ENCODE measurements at regions not wholly inside any gene's neighbourhood (a gene's known extent, or its start where the extent isn't known, plus 50 kb on each side); places are given as distances from the start of the nearest gene placed in this dataset.

GRCh38 chr11:95365348-95365747 lies 134.3 kb upstream of the SESN3 start:
- peaks cover 19% of the 10 kb centered on the region for H3K27me3 ChIP-seq (ENCODE audit: control insufficient read depth, insufficient read depth, low read length)
- no peak overlapping the region for H4K8ac ChIP-seq (ENCODE audit: low read depth in 2 of 2, low read length in 2 of 2)
- CTCF ChIA-PET: no interaction called here
- H3K4me1 ChIP-seq (ENCODE audit: control insufficient read depth, insufficient read depth, low read length): no peaks in the 10 kb centered on the region; the same call in 1 of the 2 replicates
- no peak overlapping the region for H2BK120ac ChIP-seq (ENCODE audit: low read depth, low read length)
- POLR2A ChIA-PET (ENCODE audit: unreplicated experiment): no interaction called here
- H2AK5ac ChIP-seq (ENCODE audit: low read depth, low read length): no peak overlapping the region
- BruUV-seq (replicated peaks): no TSS peak
- H3K23ac ChIP-seq (ENCODE audit: low read depth, low read length): no peak overlapping the region
- H3K9me3 ChIP-seq (ENCODE audit: control insufficient read depth, insufficient read depth, low read length): no peaks in the 10 kb centered on the region
- H3K18ac ChIP-seq (ENCODE audit: low read depth, low read length): no peak overlapping the region
- dilution Hi-C loops (cut with HindIII; ENCODE audit: low sequenced_read_pairs, unreplicated experiment): no loop called here
- H3K36me3 ChIP-seq (ENCODE audit: control insufficient read depth, insufficient read depth, low read length): no peaks in the 10 kb centered on the region
- in situ Hi-C loops (cut with MboI; ENCODE audit: low sequenced_read_pairs): no loop called here
- H2AK9ac ChIP-seq (replicated peaks; ENCODE audit: low read depth, low read length, poor library complexity): no peak overlapping the region
- 75% methylated on average over 1 of the region's 3 CpGs; no CpG with 5 or more reads in 1 of the 2 experiments for WGBS, 2 experiments (ENCODE audit: extremely low coverage in 2 of 2, insufficient read length in 1 of 2)
- TF ChIP-seq CTCF (conservative IDR thresholded peaks at IDR 0.05; ENCODE audit: low read depth, low read length) (no peak), POLR2A (IDR thresholded peaks at IDR 0.05; ENCODE audit: low read depth, low read length) (no peak), RAD21 (IDR thresholded peaks at IDR 0.05; ENCODE audit: low read length) (no peak), FOS (IDR thresholded peaks at IDR 0.05; ENCODE audit: low read depth, low read length) (no peak)
- no peak overlapping the region for H2BK15ac ChIP-seq (ENCODE audit: low read depth, low read length)
- no peak overlapping the region for H3K4me3 ChIP-seq (ENCODE audit: insufficient read depth, low read depth, low read length)
- no peak overlapping the region for H4K91ac ChIP-seq (ENCODE audit: insufficient read depth, low read depth, low read length)
- no peak overlapping the region for H4K5ac ChIP-seq (ENCODE audit: low read depth, low read length)
- ATAC-seq (ENCODE audit: low read depth) (no peak), DNase-seq (no peak)
- H3K4me2 ChIP-seq (ENCODE audit: low read depth, low read length): no peak overlapping the region
- no peak overlapping the region for H3K14ac ChIP-seq (replicated peaks; ENCODE audit: low read depth, low read length)
- intact Hi-C loops (cut with micrococcal nuclease): no loop called here
- no peak overlapping the region for H2BK20ac ChIP-seq (ENCODE audit: low read depth, low read length)
- no peak overlapping the region for H3K27ac ChIP-seq (ENCODE audit: insufficient read depth, low read length)
- H2BK5ac ChIP-seq (ENCODE audit: low read depth, low read length, poor library complexity, severe bottlenecking): no peak overlapping the region
- H3K56ac ChIP-seq (ENCODE audit: extremely low read depth, insufficient read depth, low read length): no peak overlapping the region
- H3K9ac ChIP-seq (ENCODE audit: low read depth, low read length): no peak overlapping the region
- no peaks in the 10 kb centered on the region for H3K9me1 ChIP-seq (ENCODE audit: insufficient read depth, low read length)
- no peak overlapping the region for H3K4ac ChIP-seq (ENCODE audit: low read depth, low read length)
- no peaks in the 10 kb centered on the region for H4K20me1 ChIP-seq (ENCODE audit: insufficient read depth, low read length)
- H2AFZ ChIP-seq (replicated peaks; ENCODE audit: low read length, poor library complexity): no peak overlapping the region
- no peaks in the 10 kb centered on the region for H3K79me1 ChIP-seq (ENCODE audit: low read depth in 1 of 2, low read length in 2 of 2)

Measured in IMR-90 (cell line).